ENCODE measurements at regions not wholly inside any gene's neighbourhood (a gene's known extent, or its start where the extent isn't known, plus 50 kb on each side); places are given as distances from the start of the nearest gene placed in this dataset.

DNA sequence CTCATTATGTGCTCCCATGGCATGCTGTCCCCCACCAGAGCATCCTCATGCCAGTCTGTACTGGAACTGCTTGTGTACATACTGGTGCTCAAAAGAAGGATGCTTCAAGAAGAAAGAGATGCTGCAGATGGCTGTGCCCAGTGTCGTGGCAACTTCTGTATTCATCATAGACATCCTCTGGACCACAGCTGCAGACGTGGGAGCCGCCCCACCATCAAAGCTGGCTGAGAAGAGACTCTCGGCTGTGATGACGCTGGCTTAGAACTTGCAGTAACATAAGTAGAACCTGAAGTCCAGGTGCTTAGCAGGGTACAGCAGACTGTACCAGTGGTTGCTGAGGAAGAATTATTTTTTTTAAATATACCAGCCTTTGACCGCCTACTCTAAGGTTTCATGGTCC is 112.6 kb upstream of the ARHGAP5 start (continued):
- TF ChIP-seq, protein P1, sequence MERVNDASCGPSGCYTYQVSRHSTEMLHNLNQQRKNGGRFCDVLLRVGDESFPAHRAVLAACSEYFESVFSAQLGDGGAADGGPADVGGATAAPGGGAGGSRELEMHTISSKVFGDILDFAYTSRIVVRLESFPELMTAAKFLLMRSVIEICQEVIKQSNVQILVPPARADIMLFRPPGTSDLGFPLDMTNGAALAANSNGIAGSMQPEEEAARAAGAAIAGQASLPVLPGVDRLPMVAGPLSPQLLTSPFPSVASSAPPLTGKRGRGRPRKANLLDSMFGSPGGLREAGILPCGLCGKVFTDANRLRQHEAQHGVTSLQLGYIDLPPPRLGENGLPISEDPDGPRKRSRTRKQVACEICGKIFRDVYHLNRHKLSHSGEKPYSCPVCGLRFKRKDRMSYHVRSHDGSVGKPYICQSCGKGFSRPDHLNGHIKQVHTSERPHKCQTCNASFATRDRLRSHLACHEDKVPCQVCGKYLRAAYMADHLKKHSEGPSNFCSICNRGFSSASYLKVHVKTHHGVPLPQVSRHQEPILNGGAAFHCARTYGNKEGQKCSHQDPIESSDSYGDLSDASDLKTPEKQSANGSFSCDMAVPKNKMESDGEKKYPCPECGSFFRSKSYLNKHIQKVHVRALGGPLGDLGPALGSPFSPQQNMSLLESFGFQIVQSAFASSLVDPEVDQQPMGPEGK (CRISPR knock-in tag; IDR thresholded peaks at IDR 0.05; ENCODE audit: borderline replicate concordance): no peak

DNA sequence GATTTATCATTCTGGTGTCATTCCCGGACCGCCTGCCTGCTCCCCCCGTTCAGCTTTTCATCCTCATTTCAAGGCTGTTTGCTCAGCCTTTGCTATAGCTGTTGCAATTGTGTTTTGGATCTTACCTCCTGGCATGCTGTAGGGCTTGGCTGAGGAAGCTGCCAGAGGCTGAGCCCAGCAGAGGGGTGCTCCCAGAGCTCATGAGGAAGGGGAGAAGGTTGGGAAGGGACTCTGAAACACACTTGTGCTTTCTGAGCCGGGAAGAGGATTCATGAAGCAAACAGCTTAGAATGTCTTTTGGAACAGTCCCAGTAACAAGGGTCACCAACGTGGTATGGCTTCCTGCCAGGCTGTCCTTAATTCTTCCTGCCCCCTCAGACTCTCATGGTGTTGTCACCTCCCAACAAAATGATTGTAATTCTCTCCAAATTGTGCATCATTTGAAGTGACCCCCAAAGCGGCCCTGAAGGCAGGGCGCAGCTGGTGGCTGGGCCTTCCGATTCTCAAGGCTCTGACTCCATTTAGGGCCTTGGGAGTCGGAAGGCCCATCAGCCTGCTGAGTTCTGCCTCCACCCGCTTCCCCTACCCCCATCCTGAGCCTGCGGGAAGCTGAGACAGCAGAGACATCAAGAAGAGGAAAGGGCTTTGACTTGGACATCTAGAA is 111.9 kb upstream of the ARHGAP5 start:
- no peak for ATAC-seq
- no peak for TF ChIP-seq ARNTL (CRISPR knock-in tag; IDR thresholded peaks at IDR 0.05; ENCODE audit: borderline replicate concordance, low read depth)
- TF ChIP-seq BACH2 (CRISPR knock-in tag; IDR thresholded peaks at IDR 0.05; ENCODE audit: borderline replicate concordance): no peak
- no peak for TF ChIP-seq SNAI2 (CRISPR knock-in tag; IDR thresholded peaks at IDR 0.05)
- no peak for TF ChIP-seq ZNF70 (CRISPR knock-in tag; IDR thresholded peaks at IDR 0.05)
- TF ChIP-seq, protein P1 (CRISPR knock-in tag; IDR thresholded peaks at IDR 0.05; ENCODE audit: borderline replicate concordance): no peak
- TF ChIP-seq, protein P2, sequence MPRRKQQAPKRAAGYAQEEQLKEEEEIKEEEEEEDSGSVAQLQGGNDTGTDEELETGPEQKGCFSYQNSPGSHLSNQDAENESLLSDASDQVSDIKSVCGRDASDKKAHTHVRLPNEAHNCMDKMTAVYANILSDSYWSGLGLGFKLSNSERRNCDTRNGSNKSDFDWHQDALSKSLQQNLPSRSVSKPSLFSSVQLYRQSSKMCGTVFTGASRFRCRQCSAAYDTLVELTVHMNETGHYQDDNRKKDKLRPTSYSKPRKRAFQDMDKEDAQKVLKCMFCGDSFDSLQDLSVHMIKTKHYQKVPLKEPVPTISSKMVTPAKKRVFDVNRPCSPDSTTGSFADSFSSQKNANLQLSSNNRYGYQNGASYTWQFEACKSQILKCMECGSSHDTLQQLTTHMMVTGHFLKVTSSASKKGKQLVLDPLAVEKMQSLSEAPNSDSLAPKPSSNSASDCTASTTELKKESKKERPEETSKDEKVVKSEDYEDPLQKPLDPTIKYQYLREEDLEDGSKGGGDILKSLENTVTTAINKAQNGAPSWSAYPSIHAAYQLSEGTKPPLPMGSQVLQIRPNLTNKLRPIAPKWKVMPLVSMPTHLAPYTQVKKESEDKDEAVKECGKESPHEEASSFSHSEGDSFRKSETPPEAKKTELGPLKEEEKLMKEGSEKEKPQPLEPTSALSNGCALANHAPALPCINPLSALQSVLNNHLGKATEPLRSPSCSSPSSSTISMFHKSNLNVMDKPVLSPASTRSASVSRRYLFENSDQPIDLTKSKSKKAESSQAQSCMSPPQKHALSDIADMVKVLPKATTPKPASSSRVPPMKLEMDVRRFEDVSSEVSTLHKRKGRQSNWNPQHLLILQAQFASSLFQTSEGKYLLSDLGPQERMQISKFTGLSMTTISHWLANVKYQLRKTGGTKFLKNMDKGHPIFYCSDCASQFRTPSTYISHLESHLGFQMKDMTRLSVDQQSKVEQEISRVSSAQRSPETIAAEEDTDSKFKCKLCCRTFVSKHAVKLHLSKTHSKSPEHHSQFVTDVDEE (CRISPR knock-in tag; IDR thresholded peaks at IDR 0.05): no peak
- TF ChIP-seq RARB (CRISPR knock-in tag; IDR thresholded peaks at IDR 0.05): no peak
- no peak for TF ChIP-seq ZNF565 (CRISPR knock-in tag; conservative IDR thresholded peaks at IDR 0.05; ENCODE audit: low read depth)
- TF ChIP-seq CSDC2 (CRISPR knock-in tag; IDR thresholded peaks at IDR 0.05): no peak
- TF ChIP-seq PPARA (CRISPR knock-in tag; IDR thresholded peaks at IDR 0.05; ENCODE audit: borderline replicate concordance): no peak
- no peak for TF ChIP-seq GLIS3 (CRISPR knock-in tag; IDR thresholded peaks at IDR 0.05)

DNA sequence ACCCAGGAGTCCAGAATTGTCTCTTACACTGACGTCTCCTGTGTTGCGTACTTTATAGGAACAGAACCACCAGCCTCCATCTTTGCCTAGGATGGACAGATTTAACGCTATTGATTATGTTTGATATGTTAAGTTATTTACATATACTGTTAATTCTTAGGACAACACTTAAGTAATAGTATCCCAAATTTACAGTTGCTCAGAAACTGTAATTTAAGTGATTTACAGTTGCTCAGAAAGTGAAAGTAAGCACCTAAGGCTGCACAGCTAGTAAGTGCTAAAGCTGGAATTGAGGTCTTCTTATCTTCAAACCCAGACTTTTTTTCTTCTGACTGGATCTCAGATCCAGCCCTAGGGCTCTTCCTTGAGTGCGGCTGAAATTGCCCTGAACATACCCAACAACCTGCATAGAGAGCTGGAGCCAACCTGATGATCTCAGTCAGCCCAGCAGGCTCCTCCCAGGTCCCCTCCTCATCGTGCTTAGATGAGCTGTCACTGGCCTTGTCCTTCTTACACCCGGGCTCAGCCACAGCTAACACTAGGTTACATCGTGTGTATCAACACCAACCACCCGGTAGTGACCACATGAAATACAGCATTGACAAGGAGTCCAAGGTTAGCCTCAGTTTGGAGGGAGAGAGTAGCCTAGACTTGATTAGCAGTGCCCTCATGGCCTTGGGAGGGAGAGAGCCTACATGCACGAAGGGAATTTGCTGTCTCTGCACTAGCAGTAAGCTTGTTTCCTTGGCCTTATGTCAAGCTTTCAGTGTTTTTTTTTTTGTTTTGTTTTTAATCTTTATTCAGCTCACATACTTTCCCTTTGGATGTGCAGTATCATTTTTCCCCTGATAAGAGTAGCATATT is 111.1 kb upstream of the ARHGAP5 start:
- TF ChIP-seq TOX (CRISPR knock-in tag; IDR thresholded peaks at IDR 0.05; ENCODE audit: borderline replicate concordance): no peak
- TF ChIP-seq ZFP3 (CRISPR knock-in tag; IDR thresholded peaks at IDR 0.05): no peak
- TF ChIP-seq ISL1 (CRISPR knock-in tag; IDR thresholded peaks at IDR 0.05): no peak
- no peak for ATAC-seq

DNA sequence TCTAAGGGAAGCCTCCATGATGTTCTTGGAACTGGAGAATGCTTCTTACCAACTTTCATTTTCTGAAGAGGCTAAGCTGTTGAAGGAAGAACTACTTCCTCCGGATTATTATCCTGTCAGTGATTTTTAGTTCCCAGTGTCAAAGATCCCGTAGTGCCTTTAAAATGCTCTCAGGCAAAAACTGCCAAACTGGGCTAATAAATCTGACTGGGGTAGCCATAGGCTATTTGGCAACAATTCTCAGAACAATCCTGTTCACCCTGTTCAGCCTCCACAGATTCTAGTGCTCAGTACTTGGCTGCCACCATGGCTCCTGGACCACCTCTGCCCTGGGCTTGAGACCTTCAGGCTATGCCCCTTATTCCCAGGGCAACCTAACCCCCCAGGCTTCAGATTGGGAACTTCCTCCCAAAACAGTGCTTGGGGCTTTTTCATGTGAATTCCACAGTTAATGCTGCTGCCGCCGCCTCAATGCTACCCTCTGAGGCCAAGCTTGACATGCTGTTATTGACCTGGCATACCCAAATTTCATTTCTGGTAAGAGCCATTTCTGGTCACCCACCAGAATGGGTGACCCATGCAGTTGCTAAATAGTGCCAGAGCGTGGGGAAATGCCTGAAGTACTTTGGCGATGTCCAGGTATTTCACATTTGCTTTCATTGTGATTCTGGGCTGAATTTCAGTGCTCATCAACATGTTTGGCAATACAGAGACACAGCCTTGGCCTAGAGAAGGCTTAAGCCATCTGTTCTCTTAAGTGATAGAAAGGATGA is 110.0 kb upstream of the ARHGAP5 start:
- ATAC-seq: no peak
- TF ChIP-seq PPARA (CRISPR knock-in tag; IDR thresholded peaks at IDR 0.05; ENCODE audit: borderline replicate concordance) (no peak), GLIS3 (CRISPR knock-in tag; IDR thresholded peaks at IDR 0.05) (no peak), ZC3H10 (CRISPR knock-in tag; IDR thresholded peaks at IDR 0.05) (no peak), ISL1 (CRISPR knock-in tag; IDR thresholded peaks at IDR 0.05) (no peak)

DNA sequence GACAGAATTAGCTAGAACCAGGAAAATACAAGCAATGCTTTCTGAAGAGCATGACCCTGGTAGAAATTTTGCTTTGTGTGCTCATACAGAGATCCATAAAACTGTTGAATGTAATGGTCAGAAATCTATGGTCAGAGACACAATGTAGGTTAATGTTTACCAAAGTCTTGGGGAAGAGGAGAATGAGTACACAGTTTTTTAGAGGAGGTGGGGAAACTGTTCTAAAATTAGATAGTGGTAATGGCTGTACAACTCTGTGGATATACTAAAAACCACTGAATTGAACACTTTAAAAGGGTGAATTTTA is 109.5 kb upstream of the ARHGAP5 start:
- no peak for ATAC-seq
- TF ChIP-seq ARNTL (CRISPR knock-in tag; IDR thresholded peaks at IDR 0.05; ENCODE audit: borderline replicate concordance, low read depth): no peak
- TF ChIP-seq OSR1 (CRISPR knock-in tag; IDR thresholded peaks at IDR 0.05): no peak
- no peak for TF ChIP-seq ZNF70 (CRISPR knock-in tag; IDR thresholded peaks at IDR 0.05)
- TF ChIP-seq, protein P1 (CRISPR knock-in tag; IDR thresholded peaks at IDR 0.05; ENCODE audit: borderline replicate concordance): no peak
- TF ChIP-seq RARB (CRISPR knock-in tag; IDR thresholded peaks at IDR 0.05): no peak
- TF ChIP-seq PPARA (CRISPR knock-in tag; IDR thresholded peaks at IDR 0.05; ENCODE audit: borderline replicate concordance): no peak
- no peak for TF ChIP-seq SNAI2 (CRISPR knock-in tag; IDR thresholded peaks at IDR 0.05)
- no peak for TF ChIP-seq ZNF8 (CRISPR knock-in tag; IDR thresholded peaks at IDR 0.05)
- TF ChIP-seq TCF4 (CRISPR knock-in tag; IDR thresholded peaks at IDR 0.05; ENCODE audit: borderline replicate concordance): no peak
- TF ChIP-seq BACH2 (CRISPR knock-in tag; IDR thresholded peaks at IDR 0.05; ENCODE audit: borderline replicate concordance): no peak
- TF ChIP-seq ZFP3 (CRISPR knock-in tag; IDR thresholded peaks at IDR 0.05): no peak
- TF ChIP-seq ZNF565 (CRISPR knock-in tag; conservative IDR thresholded peaks at IDR 0.05; ENCODE audit: low read depth): no peak
